GM21390 (cell line): ENCODE measurements at regions not wholly inside any gene's neighbourhood (a gene's known extent, or its start where the extent isn't known, plus 50 kb on each side); places are given as distances from the start of the nearest gene placed in this dataset.
"Not testable (repeated sequence)": the region's sequence is repeated elsewhere in the genome, so short reads cannot be mapped to it uniquely, and the experiment has no call there.

Experiments used
- ATAC-seq: cut with Tn5 transposase; IDR thresholded peaks from one replicate; pipeline ENCODE4 v1.9.1; 2021; ENCODE audit not compliant: unreplicated experiment

DNA sequence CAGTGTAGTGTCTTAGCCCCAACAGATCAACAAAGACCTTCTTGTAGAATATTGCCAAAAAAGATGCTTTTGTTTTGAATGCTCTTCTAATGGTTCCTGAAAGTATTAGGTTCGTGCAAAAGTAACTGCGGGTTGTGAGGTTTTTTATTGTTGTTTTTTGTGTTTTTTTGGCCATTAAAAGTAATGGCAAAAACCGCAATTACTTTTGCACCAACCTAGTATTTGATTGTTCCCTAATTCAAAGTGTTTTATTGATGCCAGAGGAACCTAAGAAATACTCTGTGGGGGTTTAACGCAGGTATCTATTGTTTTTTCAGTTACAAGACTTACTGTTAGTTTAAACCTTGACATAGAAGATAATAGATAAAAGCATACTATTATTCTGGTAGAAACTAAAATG, 150.8 kb upstream of the DAAM1 start:
- ATAC-seq = no peak

DNA sequence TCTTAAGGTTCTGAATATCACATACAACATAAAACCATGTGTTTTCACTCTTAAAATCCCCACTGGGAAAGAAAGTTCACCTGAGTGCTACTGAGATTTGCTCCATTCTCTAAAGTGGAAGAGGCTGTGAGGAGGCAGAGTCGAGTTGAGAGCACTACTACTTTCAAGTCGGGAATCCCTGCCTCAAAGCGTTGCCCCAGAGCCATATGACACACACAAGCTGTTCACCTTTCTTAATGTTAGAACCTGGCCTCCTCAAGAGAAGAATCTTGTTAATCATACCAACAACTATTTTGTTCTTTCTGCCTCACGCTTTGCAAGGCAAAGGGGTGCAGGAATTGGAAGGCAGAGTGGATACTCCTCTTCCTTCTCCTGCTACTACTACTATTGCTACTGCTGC, 149.7 kb upstream of the DAAM1 start:
- ATAC-seq = no peak

DNA sequence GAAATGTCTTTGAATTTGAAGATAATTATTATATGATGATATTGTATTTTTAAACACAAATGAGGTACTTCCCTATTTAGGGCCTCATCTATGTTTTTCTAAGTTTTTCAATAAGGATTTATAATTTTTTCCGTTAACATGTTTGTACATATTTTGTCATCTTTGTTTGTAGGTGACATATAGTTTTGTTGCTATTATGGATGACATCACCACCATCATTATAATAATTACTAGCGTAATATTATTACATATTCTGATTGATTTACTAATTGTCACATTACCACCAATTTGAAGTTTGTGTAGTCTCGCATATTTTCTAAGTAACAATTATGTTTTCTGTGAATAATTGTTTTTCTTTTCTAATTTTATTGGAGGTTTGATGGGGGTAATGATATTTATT, 147.2 kb upstream of the DAAM1 start:
- no peak for ATAC-seq

DNA sequence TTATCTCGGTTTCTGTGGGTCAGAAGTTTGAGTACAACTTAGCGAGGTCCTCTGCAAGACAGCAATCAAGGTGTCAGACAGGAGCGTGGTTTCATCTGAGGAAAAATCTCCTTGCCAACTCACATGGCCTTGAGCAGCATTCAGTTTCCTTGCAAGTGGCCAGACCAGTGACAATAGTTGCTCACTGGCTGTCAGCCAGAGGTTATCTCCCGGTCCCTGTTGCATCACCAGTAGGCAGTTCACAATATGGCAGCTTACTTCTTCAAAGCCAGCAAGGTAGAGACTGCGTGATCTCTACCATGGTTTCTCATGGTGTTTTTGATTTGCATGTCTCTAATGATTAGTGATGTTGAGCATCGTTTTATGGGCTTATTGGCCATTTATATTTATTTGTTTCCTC, 143.8 kb upstream of the DAAM1 start:
- no peak for ATAC-seq

DNA sequence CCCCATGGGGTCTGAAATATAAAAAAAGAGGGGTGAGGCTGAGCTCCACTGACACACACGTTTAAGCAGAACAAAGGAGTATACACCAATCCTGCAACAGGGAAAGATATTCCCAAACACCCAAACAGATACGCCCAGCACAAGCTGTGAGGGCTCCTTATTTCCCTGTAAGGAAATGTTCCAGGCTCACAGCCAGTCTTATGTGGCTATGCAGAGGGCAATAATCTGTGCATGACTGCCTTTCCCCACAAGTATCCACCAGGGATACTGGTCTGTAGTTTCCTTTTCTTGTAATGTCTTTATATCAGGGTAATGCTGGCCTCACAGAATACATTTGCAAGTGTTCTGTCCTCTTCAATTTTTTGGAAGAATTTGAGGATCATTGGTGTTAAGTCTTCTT, 141.7 kb upstream of the DAAM1 start:
- ATAC-seq = no peak

DNA sequence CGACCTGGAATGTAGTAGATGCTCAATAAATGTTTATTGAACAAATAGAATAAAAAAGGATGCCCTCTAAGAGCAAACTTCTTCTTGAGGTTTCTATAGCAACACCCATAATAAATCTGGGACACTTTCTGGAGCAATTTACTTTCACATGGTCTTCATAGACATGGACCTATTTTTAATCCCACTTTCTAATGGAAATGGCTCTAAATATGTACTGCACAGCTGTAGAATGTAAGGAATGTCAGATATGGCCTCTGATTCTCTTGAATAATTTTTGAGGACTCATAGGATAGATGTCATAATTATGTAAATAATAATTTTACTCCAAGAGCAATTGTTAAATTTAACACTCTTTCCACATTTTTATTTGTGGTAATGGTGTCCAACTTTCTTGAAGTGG, 133.5 kb upstream of the DAAM1 start:
- no peak for ATAC-seq

DNA sequence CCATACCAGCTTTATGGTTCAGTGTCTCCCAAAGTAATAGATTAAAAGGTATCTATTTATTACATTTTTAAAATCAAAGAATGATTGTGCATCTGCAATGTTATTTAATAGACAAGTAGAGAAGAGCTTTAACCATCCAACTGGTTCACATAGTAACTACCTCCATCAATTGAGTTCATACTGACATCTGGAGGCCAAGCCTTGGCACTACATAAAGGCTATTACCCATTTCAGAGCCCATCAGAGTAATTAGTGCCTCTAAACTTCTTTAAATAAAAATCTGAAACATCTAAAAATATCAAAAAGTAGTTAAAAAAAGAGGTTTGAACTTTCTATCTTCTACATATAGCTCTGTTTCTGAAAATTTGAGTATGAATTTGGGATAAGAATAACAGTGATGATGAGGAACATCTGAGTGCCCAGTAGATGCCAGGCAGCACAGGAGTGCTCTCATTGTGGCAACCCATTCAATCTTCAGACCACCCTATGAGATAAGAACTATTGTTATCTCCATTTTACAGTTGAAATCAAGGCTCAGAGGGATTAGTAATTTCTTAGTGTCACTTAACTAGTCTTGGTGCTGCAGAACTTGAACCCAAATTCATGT, 132.9 kb upstream of the DAAM1 start:
- no peak for ATAC-seq

DNA sequence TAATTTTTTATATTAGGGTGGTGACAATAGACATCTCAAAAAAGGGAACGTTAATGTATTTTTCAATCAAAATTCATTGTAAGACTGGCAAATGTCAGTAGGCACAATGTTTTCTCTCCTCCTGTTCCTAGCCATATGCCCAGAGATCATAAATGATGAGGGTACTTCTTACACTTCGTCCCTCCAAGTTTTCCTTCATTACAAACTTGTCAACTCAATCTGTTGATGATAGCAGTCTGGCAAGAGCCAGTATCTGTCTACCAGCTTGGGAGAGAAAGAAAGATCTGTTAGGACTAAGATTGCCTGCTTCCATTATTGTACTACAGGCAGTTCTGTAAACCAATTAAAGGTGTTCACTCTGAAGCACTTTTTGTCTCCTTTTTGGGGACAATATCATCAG, 130.9 kb upstream of the DAAM1 start:
- no peak for ATAC-seq

DNA sequence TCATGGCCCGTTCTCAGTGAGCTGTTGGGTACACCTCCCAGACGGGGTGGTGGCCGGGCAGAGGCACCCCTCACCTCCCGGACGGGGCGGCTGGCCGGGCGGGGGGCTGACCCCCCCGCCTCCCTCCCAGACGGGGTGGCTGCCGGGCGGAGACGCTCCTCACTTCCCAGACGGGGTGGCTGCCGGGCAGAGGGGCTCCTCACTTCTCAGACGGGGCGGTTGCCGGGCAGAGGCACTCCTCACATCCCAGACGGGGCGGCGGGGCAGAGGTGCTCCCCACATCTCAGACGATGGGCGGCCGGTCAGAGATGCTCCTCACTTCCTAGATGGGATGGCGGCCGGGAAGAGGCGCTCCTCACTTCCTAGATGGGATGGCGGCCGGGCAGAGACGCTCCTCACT, 129.7 kb upstream of the DAAM1 start:
- ATAC-seq = not testable (repeated sequence)

DNA sequence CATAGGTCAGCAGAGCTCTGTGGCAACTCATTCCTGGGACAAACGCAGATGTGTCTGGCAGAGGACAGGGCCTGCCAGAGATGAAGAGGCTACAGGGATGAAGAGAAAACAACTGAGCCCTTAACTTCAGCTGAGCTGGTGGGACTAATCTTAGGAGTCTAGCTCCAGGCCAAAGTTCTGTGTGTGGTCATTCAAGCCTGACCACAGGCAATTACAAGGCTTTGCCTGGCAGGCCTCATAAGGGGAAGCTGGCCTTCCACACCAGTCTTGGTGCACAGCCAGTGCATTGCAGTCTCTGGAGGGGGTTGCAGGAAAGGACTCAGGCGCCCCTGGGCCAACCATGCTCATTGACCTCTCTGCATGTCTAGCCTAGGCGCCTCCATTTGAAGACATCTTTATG, 127.6 kb upstream of the DAAM1 start:
- no peak for ATAC-seq

DNA sequence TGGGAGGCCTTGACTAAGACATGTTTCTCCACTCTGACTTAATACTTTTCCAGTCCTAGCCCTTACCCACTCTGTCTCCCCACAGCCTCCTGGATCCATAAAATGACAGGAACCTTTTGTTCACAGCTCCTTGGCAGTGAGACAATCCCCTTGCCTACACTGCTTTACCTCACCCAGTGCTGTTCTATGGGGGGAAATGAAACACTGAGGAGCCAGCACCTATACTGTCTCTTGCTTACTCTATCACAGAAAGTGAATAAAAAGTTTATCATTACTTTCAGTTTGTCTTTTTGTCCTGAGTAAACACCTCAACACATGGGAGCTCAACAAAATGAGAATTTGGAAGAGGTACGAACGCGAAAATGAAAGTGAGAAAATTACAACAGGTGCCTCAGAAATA, 127.2 kb upstream of the DAAM1 start:
- ATAC-seq = no peak

DNA sequence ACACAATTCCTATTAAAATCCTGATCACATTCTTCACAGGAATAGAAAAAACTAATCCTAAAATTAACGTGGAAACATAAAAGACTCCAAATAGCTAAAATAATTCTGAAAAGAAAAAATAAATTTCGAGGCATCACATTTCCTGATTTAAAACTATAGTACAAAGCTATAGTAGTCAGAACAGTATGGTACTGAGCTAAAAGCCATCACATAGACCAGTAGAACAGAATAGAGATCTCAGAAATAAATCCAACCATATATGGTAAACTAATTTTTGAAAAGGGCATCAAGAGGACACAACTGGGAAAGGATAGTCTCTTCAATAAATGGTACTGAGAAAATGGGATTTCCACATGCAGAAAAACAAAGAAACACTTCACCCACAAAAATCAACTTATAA, 125.2 kb upstream of the DAAM1 start:
- no peak for ATAC-seq

DNA sequence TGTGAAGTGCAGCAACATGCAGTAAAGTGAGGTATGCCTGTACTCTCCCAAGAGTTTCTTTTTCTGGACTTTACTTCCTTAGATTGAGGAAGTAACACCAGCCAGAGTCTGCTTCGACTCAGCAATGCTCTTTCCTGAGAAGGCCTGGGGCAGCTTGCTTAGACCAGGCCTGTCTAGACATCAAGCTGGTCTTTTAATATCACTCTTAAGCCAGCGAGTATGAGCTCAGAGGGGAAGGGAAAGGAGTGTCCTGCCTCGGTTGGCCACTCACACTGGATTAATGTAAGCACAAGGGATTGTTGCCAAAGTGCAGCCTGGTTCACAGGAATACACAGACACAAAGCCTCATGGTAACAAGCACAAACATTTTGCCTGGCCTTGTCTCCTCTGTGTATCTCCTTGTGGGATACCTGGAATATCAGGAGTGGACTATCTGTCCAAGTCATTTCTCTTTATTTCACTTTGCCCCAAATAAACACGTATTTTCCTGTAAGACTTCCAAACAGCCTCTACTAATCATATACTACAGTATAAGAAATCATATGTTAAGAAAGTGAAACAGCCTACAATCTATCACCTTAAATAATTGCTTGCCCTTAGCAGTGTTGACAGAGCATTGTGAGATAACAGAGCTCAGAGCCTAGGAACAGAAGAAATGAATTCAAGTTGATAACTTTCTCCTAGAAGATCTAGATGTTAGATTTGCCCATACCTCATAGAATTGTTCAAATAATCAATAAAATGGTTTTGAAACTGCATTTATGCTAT, 121.2 kb upstream of the DAAM1 start:
- ATAC-seq = no peak

DNA sequence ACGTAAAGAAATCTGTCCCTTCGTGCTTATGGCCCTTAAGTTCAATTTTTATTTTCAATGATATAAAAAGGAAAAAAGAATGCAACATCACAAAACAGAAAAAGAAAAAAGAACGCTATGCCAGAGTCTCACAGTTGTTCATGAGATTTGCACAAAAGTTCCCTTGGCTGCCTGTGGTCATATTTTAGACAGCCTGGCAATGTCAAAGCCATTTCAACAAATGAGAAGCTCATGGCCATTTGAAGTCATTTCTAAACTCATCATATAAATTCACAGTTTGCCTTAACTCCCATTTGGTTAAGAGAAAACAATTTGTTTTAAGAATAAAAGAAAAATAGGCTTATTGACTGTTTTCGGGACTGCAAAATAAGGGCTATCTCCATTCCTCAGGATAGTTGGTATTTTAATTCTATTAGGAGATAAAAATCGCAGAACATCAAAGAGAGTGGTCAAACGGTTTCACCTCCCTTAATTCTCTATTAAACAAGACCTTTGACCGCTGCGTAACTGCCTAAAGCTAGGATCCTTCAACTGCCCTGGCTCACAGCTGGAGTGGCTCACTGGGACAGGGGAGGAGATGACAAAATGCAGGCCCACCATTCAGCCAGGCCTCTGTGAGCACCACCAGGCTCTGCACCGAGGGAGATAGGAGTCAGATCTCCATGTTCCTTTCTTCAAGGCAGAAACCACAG, 119.2 kb upstream of the DAAM1 start:
- ATAC-seq = no peak

DNA sequence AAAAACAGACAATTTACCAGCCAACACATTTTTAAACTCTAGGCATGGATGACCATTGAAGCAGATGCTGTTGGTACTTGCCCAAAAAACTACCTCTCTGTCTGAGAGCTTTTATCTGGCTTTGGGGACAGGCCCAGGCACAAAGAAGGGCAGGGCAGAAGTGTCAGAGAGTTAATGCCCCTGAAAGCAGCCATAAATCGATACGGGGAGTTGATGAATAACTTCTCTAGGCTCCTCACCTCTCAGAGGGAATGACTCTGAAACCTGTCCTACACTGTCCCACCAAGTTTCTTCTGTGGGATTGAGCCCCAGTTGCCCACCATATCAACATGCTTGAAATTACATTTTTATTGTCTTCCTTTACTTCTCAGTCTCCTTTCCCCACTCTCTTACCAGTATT, 113.0 kb upstream of the DAAM1 start:
- no peak for ATAC-seq

DNA sequence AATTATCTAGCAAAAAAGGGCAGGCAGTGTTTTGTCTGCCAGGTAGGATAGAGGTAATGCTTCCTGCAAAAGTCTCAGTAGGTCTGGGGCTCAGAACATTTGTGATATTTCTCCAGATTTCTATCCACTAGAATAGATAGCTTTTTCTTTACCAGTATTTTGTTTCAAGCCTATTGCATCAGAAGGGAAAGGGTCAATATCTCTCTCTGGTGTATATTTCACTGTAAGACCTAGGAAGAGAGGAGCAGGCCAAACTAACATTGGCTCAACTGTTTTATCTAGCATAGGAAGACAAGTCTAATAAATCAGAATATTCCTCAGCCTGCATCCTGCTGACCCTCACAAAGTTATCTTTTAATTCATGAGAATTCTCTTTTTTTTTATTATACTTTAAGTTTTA, 106.7 kb upstream of the DAAM1 start:
- no peak for ATAC-seq

DNA sequence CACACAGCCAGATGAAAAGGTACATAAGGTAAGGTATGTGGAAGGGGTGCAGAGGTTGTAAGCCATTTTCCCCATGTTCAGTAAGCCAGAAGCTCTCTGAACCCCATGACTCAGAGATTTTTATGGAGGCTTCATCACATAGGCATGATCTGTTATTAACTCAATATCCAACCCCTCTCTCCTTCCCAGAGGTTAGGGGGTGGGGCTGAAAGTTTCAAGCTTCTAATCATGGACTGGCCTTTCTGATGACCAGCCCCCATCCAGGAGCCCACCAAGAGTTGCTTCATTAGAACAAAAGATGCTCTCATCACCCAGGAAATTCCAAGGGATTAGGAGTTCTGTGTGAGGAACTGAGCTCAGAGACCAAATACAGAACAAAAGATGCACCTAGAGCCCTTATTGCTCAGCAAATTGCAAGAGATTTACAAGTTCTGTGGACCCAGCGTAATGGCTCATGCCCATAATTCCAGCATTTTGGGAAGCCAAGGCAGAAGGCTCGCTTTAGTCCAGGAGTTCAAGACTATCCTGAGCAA, 103.2 kb upstream of the DAAM1 start:
- ATAC-seq = no peak

DNA sequence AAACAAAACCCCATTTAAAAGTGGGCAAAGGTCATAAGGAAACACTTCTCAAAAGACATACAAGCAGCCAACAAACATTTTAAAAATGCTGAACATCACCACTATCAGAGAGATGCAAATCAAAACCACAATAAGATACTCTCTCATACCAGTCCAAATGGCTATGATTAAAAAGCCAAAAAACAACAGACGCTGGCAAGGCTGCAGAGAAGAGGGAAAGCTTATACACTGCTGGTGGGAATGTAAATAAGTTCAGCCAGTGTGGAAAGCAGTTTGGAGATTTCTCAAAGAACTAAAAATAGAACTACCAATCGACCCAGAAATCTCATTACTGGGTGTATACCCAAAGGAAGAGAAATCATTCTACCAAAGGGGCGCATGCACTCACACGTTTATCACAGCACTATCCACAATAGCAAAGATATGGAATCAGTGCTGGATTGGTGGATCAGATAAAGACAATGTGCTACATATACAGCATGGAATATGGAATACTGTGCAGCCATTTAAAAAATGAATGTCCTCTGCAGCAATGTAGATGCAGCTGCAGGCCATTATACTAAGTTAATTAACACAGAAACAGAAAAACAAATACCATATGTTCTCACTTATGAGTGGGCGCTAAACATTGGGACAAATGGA, 102.1 kb upstream of the DAAM1 start:
- no peak for ATAC-seq

DNA sequence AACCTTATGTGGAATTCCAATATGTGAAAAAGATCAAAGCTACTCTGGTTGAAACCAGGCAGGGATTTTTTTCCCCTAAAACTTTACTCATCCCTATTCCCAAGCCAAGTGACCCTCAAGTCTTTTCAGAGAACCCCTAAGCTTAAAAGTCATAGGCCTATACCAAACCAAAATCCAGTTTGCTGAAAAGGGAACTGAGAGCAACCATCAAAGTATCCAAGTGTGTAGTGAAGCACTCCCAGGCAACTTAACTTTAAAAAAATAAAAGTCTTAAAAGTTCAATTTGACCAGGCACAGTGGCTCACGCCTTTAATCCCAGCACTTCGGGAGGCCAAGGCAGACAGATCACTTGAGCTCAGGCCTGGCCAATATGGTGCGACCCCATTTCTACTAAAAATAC, 101.2 kb upstream of the DAAM1 start:
- ATAC-seq = no peak

DNA sequence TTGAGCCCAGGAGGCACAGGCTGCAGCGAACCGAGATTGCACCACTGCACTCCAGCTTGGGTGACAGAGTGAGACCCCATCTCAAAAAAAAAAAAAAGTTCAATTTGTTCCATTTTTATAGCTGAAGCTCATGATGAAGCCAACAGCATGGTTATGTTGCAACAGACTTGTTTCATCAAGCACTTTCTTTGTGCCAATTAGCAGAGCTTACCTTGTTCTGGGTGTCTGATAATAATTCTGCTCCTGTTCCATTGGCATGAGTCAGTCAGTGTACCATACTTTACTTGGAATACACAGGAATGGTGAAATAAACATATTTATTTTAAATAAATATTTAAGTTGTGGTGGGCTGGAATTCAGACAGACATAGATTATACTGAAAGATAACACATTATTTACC, 100.8 kb upstream of the DAAM1 start:
- no peak for ATAC-seq

DNA sequence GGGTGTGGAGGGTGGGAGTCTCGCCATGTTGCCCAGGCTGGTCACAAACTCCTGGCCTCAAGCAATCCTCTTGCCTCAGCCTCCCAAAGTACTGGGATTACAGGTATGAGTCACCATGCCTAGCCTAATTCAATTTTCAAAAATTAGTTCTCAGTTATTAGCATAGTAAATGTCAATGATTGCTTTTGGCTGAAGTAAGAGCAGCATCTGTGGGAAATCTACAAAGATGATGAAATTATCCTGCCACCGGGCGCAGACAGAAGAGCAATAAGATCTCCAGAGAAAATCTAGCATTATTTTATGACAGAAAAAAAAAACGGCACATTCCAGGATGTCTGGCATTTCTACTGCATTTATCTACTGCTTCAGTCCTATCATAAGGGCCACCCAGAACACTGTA, 97.9 kb upstream of the DAAM1 start:
- ATAC-seq = no peak

DNA sequence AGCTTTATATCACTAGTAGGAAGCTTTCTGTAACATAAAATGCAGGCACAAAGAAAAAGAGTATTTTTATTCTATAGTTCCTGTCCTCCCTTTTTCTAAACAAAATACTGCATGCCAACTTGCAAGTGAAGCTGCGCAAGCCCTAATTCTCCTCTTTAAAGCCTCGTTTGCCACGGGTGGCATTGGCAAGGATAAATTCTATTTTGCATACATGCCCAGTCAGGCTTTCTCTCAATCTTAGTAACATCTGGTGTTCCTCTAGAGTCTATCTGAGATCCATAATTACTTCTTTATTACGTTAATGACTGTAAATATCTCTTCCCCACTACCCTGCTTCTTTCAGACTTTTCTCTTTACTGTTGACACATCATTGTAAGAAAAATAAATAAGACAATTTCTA, 97.1 kb upstream of the DAAM1 start:
- ATAC-seq = no peak
